ENCODE measurements at regions not wholly inside any gene's neighbourhood (a gene's known extent, or its start where the extent isn't known, plus 50 kb on each side); places are given as distances from the start of the nearest gene placed in this dataset.

- no peak for TF ChIP-seq SMC3 (conservative IDR thresholded peaks at IDR 0.05; ENCODE audit: insufficient read depth, low read depth, low read length)
- TF ChIP-seq, protein P1, sequence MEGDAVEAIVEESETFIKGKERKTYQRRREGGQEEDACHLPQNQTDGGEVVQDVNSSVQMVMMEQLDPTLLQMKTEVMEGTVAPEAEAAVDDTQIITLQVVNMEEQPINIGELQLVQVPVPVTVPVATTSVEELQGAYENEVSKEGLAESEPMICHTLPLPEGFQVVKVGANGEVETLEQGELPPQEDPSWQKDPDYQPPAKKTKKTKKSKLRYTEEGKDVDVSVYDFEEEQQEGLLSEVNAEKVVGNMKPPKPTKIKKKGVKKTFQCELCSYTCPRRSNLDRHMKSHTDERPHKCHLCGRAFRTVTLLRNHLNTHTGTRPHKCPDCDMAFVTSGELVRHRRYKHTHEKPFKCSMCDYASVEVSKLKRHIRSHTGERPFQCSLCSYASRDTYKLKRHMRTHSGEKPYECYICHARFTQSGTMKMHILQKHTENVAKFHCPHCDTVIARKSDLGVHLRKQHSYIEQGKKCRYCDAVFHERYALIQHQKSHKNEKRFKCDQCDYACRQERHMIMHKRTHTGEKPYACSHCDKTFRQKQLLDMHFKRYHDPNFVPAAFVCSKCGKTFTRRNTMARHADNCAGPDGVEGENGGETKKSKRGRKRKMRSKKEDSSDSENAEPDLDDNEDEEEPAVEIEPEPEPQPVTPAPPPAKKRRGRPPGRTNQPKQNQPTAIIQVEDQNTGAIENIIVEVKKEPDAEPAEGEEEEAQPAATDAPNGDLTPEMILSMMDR (IDR thresholded peaks at IDR 0.05 in 2 of 3, conservative IDR thresholded peaks at IDR 0.05 in 1 of 3; ENCODE audit: insufficient read depth in 2 of 3, low read depth in 1 of 3, low read length in 3 of 3), result no peak
- TF ChIP-seq ZNF184 (CRISPR knock-in tag; IDR thresholded peaks at IDR 0.05), result no peak
- no peak for TF ChIP-seq ZNF551 (CRISPR knock-in tag; IDR thresholded peaks at IDR 0.05)
- TF ChIP-seq CREM (IDR thresholded peaks at IDR 0.05; ENCODE audit: low read depth), result no peak
- TF ChIP-seq ZFX (CRISPR knock-in tag; IDR thresholded peaks at IDR 0.05), result no peak
- TF ChIP-seq MAX (CRISPR knock-in tag; IDR thresholded peaks at IDR 0.05), result no peak
- TF ChIP-seq ZNF764 (CRISPR knock-in tag; IDR thresholded peaks at IDR 0.05; ENCODE audit: low read depth), result no peak
- TF ChIP-seq EP300 (IDR thresholded peaks at IDR 0.05; ENCODE audit: low read length), result no peak
Measured at GRCh38 chr10:84770824-84771223, 442.4 kb downstream of the CCSER2 start.

Data from K562 (cell line).